Fibroblast of pulmonary artery (primary cell): ENCODE measurements at regions not wholly inside any gene's neighbourhood (a gene's known extent, or its start where the extent isn't known, plus 50 kb on each side); places are given as distances from the start of the nearest gene placed in this dataset.
A peak's percentile ranks its signal among the peaks of the same experiment; 100 is the strongest.

Experiments
- DNase-seq: peaks from one replicate; pipeline ENCODE4 v3.0.0-alpha.2; 2010; ENCODE audit warnings: low read depth
- H3K4me3 ChIP-seq: replicated peaks from 2 replicates; pipeline ENCODE4 v1.5.1; 2011; ENCODE audit warnings: low read depth, mild to moderate bottlenecking, control low read depth, low read length, moderate library complexity
- CTCF ChIP-seq: IDR thresholded peaks from 2 replicates; pipeline ENCODE4 v1.5.1; 2011; ENCODE audit warnings: mild to moderate bottlenecking, control low read depth, low read length, inconsistent platforms; ENCODE audit errors: missing control alignments

- no peak for TF ChIP-seq CTCF
Observed at GRCh38 chr6:14759976-14760672, 485.7 kb upstream of the JARID2 start.

GRCh38 chr6:14762077-14762476 is 483.8 kb upstream of the JARID2 start:
- no peak overlapping the region for H3K4me3 ChIP-seq
- no peak for DNase-seq
- TF ChIP-seq CTCF = no peak

More at GRCh38 chr6:14759976-14760672, 485.7 kb upstream of the JARID2 start:
- no peak for DNase-seq
- H3K4me3 ChIP-seq = no peak overlapping the region

GRCh38 chr6:14763139-14763538 is 482.7 kb upstream of the JARID2 start:
- no peak for TF ChIP-seq CTCF
- H3K4me3 ChIP-seq = no peak overlapping the region
- DNase-seq = peak; percentile 30

GRCh38 chr6:14763616-14764015 is 482.3 kb upstream of the JARID2 start:
- no peak overlapping the region for H3K4me3 ChIP-seq
- DNase-seq = no peak
- no peak for TF ChIP-seq CTCF

- no peak overlapping the region for H3K4me3 ChIP-seq
- no peak for TF ChIP-seq CTCF
- no peak for DNase-seq
Observed at GRCh38 chr6:14765106-14765505, 480.8 kb upstream of the JARID2 start.

GRCh38 chr6:14765721-14766390 is 480.0 kb upstream of the JARID2 start:
- no peak for DNase-seq
- TF ChIP-seq CTCF = no peak
- no peak overlapping the region for H3K4me3 ChIP-seq
